NCI-H2227 treated with DMSO at 0.1 percent for 48 hours (cell line): ENCODE measurements at regions not wholly inside any gene's neighbourhood (a gene's known extent, or its start where the extent isn't known, plus 50 kb on each side); places are given as distances from the start of the nearest gene placed in this dataset.

ENCODE experiments used
- DNase-seq: peaks from one replicate; lab custom pipeline; 2025; lab: John Stamatoyannopoulos, UW

GRCh38 chr21:16366207-16366606 is 636.4 kb downstream of the USP25 start:
- no peak for DNase-seq

- DNase-seq = no peak
Observed at GRCh38 chr21:16367079-16367478, 637.3 kb downstream of the USP25 start.

GRCh38 chr21:16370186-16370585 is 640.4 kb downstream of the USP25 start:
- no peak for DNase-seq

- no peak for DNase-seq
Observed at GRCh38 chr21:16372586-16372985, 642.8 kb downstream of the USP25 start.

GRCh38 chr21:16376673-16377072 is 646.9 kb downstream of the USP25 start:
- no peak for DNase-seq

DNA sequence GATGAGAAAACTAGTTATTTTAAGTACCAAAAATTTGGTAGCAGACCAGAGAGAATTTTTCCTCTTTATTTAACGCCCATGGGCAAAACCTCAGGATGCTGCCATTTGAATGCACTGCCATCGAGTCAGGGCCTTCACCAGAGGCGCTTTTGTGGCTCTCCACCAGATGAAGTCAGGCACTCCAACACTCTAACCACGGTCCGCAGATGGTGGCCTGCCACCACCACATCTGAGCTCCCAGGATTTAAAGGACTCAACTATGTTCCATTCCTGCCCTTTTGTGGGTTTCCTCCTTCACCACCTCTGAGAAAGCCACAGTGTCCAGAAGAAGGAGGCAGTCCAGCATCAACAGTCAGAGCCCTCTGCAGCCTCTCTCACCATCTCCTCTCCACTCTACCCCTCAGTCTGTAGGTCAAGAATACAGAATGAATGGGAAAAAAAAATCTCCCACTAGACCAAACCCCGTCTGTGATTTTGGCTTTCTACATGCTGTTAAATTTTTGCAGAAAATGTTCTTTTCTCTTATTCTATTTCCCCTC is 647.4 kb downstream of the USP25 start:
- DNase-seq = no peak

GRCh38 chr21:16377857-16378256 is 648.1 kb downstream of the USP25 start:
- DNase-seq = no peak

DNA sequence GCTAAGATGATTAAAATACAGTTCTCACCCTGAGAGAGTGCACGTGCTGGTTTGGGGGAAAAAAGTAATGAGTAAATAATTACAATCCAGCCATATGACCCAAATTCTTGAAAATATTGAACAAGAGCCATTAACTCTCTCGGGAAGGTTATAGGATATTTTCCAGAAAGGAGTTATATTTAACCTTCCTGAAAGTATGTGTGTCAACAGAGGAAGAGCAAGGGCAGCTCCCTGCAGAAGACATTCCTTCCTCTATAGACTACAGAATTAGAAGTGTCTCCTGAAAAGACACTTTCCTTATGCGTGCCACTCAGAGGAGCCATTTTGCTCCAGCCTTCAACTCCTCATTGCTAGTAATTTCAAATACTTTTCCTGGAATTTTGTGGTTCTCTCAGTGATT is 648.7 kb downstream of the USP25 start:
- DNase-seq = no peak

DNA sequence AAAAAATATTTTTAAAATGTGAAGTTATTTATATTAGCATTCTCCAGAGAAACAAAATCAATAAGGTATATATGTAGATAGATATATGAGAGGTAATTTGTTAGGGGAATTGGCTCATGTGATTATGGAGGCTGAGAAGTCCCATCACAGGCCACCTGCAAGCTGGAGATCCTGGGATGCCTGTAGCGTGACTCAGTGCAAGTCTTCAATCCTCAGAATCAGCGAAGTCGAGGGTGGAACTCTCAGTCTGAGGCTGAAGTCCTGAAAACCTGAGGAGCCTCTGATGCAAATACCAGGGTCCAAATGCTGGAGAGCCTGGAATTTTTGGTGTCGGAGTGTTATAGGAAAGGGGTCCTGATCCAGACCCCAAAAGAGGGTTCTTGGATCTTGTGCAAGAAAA is 658.5 kb downstream of the USP25 start:
- DNase-seq = no peak

GRCh38 chr21:16388911-16389560 is 659.3 kb downstream of the USP25 start:
- DNase-seq = no peak

- no peak for DNase-seq
Observed at GRCh38 chr21:16389643-16390042, 659.9 kb downstream of the USP25 start.

GRCh38 chr21:16395285-16395684 is 665.5 kb downstream of the USP25 start:
- no peak for DNase-seq

- no peak for DNase-seq
Observed at GRCh38 chr21:16402752-16403151, 673.0 kb downstream of the USP25 start.

DNA sequence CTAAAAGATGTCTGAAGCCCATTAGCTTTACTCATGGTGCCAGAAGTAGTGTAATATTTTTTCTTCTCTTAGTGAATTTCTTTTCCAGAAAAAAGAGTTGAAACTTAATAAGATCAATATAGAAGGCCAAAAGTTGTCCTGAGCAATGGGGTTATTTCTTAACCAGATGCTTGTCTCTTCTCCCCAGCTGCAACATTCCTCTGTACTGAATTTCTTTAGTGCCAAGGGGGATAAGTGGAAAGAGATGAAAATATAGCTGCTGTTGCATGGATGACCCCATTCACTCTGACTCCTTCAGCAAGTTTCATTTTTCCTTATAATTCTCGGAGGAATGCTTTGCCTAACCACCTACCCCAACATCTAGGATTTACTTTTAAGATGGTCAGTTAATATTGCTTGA is 675.0 kb downstream of the USP25 start:
- no peak for DNase-seq

- DNase-seq = no peak
Observed at GRCh38 chr21:16406355-16406754, 676.6 kb downstream of the USP25 start.

DNA sequence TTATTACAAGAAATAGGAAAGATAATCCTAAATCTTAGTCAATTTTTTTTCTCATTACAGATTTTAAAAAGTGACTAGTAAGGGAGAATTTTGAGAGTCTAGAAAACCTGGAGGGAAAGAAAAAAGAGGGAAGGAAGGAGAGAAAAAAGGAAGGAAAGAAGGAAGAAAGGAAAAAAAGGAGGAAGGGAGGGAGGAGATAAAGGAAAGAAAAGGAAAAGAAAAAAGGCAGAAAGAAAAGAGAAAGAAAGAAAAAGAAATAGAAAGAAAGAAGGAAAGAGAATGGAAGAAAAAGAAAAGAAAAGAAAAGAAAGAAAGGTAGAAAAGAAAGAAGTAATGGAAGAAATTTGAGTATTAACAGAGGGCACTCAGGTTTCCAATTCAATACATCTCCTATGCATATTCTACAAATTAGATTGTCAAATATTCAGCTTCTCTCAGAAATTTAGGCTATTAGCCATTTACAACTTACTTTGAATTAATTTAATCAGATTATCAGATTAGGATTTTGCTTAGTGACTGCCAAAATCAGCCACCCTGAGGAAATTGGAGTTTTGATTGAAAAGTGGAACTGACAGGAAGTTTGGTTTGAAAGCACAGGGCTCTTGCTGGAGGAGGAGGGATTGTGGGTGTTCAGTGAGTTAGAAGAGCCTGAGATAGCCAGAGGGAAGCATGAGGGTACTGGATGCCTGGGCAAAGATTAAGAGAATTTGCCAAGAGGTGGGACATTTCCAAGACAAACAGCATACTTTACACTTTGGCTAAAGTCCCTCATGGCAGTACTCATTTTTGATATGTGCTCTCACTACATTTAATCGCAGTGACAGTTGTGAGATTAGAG is 677.8 kb downstream of the USP25 start:
- no peak for DNase-seq

DNA sequence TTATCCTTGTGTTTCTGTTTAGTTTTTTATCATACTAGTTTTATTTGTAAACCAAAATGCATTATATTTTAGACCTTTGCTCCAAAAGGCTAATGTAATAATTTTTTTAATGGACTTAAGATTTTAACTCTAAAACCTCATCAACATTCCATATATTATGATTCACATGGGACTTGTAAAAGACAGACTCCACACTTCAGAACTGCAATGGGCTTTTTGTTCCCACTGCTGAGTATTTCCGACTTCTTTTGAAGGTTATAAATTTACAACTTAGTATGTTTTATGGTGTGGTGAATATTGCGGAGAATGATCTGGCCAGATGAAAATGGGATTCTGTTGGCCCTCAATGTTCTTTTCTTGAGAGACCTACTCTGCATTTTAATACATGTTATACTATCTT is 678.5 kb downstream of the USP25 start:
- DNase-seq = no peak

GRCh38 chr21:16409352-16409751 is 679.6 kb downstream of the USP25 start:
- no peak for DNase-seq

DNA sequence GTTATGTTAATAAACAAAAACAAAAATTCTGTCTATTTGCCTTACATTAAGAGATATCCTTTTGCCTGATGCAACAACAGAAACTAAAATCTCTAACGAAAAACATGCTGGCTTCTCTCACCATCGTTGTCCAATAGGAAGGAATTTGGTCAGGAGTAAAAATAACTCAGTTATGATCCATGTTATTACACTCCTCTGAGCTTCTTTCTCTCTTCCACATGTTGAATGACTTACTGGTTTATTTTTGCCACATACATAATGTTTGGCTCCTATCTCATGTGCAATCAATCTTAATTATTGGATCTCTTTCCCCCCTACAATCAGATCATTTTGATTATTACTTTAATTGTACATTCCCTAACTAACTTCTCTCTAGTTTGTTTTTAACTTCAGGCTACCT is 688.4 kb downstream of the USP25 start:
- no peak for DNase-seq

GRCh38 chr21:16418642-16419041 is 688.9 kb downstream of the USP25 start:
- peak; percentile 47 for DNase-seq

DNA sequence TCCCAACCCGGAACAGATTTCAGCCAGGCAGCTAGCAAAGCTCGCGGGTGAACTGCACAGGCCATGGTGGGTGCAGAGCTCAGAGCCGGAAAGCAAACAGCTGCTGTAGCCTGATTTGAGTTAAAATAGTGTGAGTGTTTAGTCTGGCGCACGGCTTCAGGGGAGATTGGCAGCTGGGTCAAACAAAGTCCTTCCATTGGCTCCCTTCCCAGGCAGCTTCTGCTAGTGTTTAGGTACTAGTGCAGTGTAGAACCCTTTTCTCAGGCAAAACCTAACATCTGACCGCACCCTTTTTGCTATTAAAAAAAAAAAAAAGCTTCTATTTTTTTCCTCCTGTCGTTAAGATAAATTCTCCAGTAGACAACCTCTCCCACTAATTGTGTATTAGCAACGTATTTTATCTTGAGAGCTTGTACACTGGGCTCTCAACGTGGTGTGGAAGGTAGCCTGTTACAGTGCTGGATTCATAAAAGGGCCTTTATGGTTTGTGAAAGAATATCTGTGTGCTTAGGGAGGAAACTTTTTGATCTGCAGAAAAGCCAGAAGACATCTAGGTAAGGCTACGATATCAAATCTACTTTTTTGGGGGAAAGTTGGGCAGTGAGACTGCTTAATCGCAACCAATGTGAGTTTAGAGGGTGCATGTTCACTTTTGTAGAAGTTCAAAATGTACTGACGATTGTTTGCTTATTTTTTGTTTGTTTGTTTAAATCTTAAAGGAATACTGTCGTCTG is 689.6 kb downstream of the USP25 start:
- DNase-seq = peak; percentile 94

DNA sequence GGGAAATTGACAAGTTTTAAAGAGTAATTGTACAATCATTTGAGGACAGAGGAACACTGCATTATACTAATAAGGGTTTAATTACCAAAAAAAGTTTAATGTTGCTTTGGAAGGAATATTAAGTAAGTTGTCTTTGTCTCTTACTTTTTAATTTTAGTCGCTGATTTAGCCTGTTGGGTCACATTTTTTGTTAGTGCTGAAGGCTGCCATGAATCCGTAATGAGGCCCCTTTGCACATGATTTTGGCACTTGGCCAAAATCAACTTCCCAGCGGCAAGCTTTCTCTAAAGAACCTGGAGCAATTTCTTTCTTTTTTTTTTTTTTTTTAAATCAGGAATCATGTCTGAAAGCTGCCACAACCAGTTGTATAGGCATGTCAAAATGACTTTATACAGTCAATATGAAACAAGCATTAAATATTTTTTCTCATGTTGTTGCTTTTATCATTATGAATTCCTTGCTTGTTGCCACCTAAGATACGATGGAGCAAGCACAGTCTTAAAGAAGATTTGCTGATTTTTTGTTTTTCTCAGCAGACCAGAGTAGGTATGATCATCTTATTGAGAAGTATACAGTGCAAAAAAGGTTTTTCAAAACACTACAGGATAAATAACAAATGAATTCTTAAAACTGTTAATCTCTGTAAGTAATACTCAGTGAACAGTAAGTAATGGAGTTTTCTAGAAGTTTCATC is 690.4 kb downstream of the USP25 start:
- peak; percentile 81 for DNase-seq
